HepG2 (cell line): ENCODE measurements at regions not wholly inside any gene's neighbourhood (a gene's known extent, or its start where the extent isn't known, plus 50 kb on each side); places are given as distances from the start of the nearest gene placed in this dataset.

Experiments
- ATAC-seq: fragments of 200-7000 bp; cut with Tn5 transposase; 3 replicates; pipeline ENCODE4 v1.9.1; 2020; ENCODE audit warnings: mild to moderate bottlenecking, moderate library complexity
- BruUV-seq: library from RNA; stranded (reverse); fragments of 400-500 nt; replicated peaks from 2 replicates; lab custom pipeline; 2021; lab: Mats Ljungman, UMichigan
- CTCF ChIA-PET: fragments of 300-600 bp; formaldehyde crosslinking; extraction: SDS; loops from one replicate; lab custom pipeline; 2021; ENCODE audit warnings: low total read pairs, inconsistent platforms, low intra/inter-chr PET ratio; lab: Yijun Ruan, JAX
- POLR2A ChIA-PET: fragments of 350-600 bp; sonication (Branson Sonifier 250); formaldehyde crosslinking; loops from one replicate; lab custom pipeline; 2020; ENCODE audit warnings: antibody characterized with exemption, inconsistent platforms; lab: Yijun Ruan, JAX
- DNase-seq: peaks from one replicate; pipeline ENCODE4 v3.0.0-alpha.2; 2015; ENCODE audit warnings: low spot score
- FAIRE-seq: peaks from 3 replicates; lab custom pipeline; 2011; peaks lifted over from hg19 to GRCh38; lab: Jason Lieb, UNC
- H2AFZ ChIP-seq: one replicate; pipeline ENCODE4 v1.6.1; 2011; ENCODE audit warnings: low read length, inconsistent platforms
- H3K27ac ChIP-seq: fragments of 300-600 bp; 3 replicates; pipeline ENCODE4 v1.8.0; 2011; ENCODE audit warnings: mixed run types, mild to moderate bottlenecking, mixed read lengths, low read length, inconsistent platforms; ENCODE audit not compliant: insufficient read depth; ENCODE audit errors: extremely low read length
- H3K27me3 ChIP-seq, 2 experiments: fragments of 200-600 bp in 1 of 2; 2 replicates in 1 of 2; 3 replicates in 1 of 2; pipeline versions ENCODE4 v1.6.0 to v1.8.0; 2011; ENCODE audit warnings: low read length in 2 of 2, mild to moderate bottlenecking in 2 of 2, moderate library complexity in 2 of 2, inconsistent platforms in 1 of 2; ENCODE audit not compliant: insufficient read depth in 2 of 2, control insufficient read depth in 1 of 2
- H3K36me3 ChIP-seq, 2 experiments: fragments of 200-600 bp in 1 of 2; replicated peaks in 1 of 2; 2 replicates in 1 of 2; 3 replicates in 1 of 2; pipeline versions ENCODE4 v1.5.1 to v1.8.0; 2011; ENCODE audit warnings: low read length in 2 of 2, inconsistent platforms in 1 of 2; ENCODE audit not compliant: insufficient read depth in 2 of 2, control insufficient read depth in 1 of 2
- H3K4me1 ChIP-seq: 2 replicates; pipeline ENCODE4 v1.5.1; 2012; ENCODE audit warnings: low read length, inconsistent platforms; ENCODE audit not compliant: insufficient read depth
- H3K4me2 ChIP-seq: 2 replicates; pipeline ENCODE4 v1.6.0; 2011; ENCODE audit warnings: low read depth, low read length, inconsistent platforms
- H3K4me3 ChIP-seq, 3 experiments: fragments of 200-600 bp in 1 of 3; sonication (generic), shearing (Covaris generic) in 1 of 3; replicated peaks in 1 of 3; 2 replicates each; pipeline ENCODE4 v1.5.1; 2011 to 2016; ENCODE audit warnings: low read length in 3 of 3, inconsistent platforms in 2 of 3, low read depth in 2 of 3, mild to moderate bottlenecking in 2 of 3, control low read depth in 1 of 3, mixed read lengths in 1 of 3; ENCODE audit not compliant: insufficient read depth in 1 of 3
- H3K79me2 ChIP-seq: one replicate; pipeline ENCODE4 v1.6.1; 2011; ENCODE audit warnings: low read length, inconsistent platforms; ENCODE audit not compliant: insufficient read depth
- H3K9ac ChIP-seq: 2 replicates; pipeline ENCODE4 v1.6.0; 2011; ENCODE audit warnings: mild to moderate bottlenecking, low read depth, low read length, inconsistent platforms; ENCODE audit not compliant: insufficient read depth
- H3K9me3 ChIP-seq: 2 replicates; pipeline ENCODE4 v1.5.1; 2012; ENCODE audit warnings: mild to moderate bottlenecking, low read length
- H4K20me1 ChIP-seq: 2 replicates; pipeline ENCODE4 v1.6.0; 2011; ENCODE audit warnings: inconsistent platforms, mild to moderate bottlenecking, low read length, moderate library complexity; ENCODE audit not compliant: insufficient read depth
- EZH2 ChIP-seq: conservative IDR thresholded peaks from 2 replicates; pipeline ENCODE4 v1.6.1; 2012; ENCODE audit warnings: mild to moderate bottlenecking, low read depth, low read length, moderate library complexity
- HHEX ChIP-seq: IDR thresholded peaks from 2 replicates; pipeline ENCODE4 v1.6.1; 2016; ENCODE audit warnings: control low read depth
- MED13 ChIP-seq: sonication (generic); formaldehyde crosslinking; IDR thresholded peaks from 2 replicates; pipeline ENCODE4 v1.5.0; 2020; ENCODE audit warnings: missing genetic modification reagents
- MEF2D ChIP-seq: sonication (generic); formaldehyde crosslinking; IDR thresholded peaks from 2 replicates; pipeline ENCODE4 v1.5.1; 2020; ENCODE audit warnings: mild to moderate bottlenecking, missing genetic modification reagents
- SATB2 ChIP-seq: sonication (generic); formaldehyde crosslinking; IDR thresholded peaks from 2 replicates; pipeline ENCODE4 v1.5.0; 2020; ENCODE audit warnings: missing genetic modification reagents
- TCF7L2 ChIP-seq: IDR thresholded peaks from 2 replicates; pipeline ENCODE4 v1.6.1; 2011; ENCODE audit warnings: mild to moderate bottlenecking, low read depth, low read length, moderate library complexity
- ZNF367 ChIP-seq: sonication (generic); formaldehyde crosslinking; IDR thresholded peaks from 2 replicates; pipeline ENCODE4 v1.4.0; 2020; ENCODE audit warnings: missing genetic modification reagents, borderline replicate concordance
- ZNF501 ChIP-seq: sonication (generic); formaldehyde crosslinking; IDR thresholded peaks from 2 replicates; pipeline ENCODE4 v1.5.1; 2020; ENCODE audit warnings: mild to moderate bottlenecking, moderate library complexity, missing genetic modification reagents
- WGBS: methylation state at CpG from one replicate; pipeline ENCODE4 v1.1.6; 2017; ENCODE audit warnings: low lambda C conversion rate; 5-methylcytosine and 5-hydroxymethylcytosine counted together
- in situ Hi-C: cut with HindIII; loops from 2 replicates; pipeline ENCODE4 v1.10.0; 2017; ENCODE audit warnings: low pct_unique_long_range_greater_than_20kb; ENCODE audit not compliant: extremely low pct_ligation_motif_present
- intact Hi-C: fragments of 100-400 bp; cut with micrococcal nuclease; formaldehyde crosslinking; loops from one replicate; pipeline ENCODE4 v1.10.0; 2022; ENCODE audit not compliant: unreplicated experiment
- TF ChIP-seq, protein P1 (sequence below): sonication (generic); formaldehyde crosslinking; IDR thresholded peaks from 2 replicates; pipeline ENCODE4 v1.5.0; 2020; ENCODE audit warnings: mild to moderate bottlenecking, missing genetic modification reagents
- TF ChIP-seq, protein P2 (sequence below): sonication (generic); formaldehyde crosslinking; IDR thresholded peaks from 2 replicates; pipeline ENCODE4 v1.4.0; 2020; ENCODE audit warnings: missing genetic modification reagents

DNA sequence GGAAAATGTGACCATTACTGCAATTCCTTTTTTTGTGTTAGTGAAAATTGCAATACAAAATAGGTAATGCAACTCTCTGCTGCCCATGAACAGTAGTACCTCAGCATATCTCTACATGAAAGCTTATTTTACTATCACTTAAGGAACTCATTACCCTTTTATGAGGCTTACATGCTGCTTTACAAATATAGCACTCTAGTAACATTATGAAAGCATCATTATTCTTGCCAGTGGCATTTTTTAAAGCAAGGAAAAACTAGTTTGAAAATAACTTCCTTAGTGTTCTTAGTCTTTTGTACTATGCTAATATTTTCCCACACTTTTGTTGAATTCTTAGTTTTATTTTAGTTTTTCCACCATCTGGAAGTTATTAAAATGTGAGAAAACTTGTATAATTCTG is 797.3 kb upstream of the ARRDC3 start:
- BruUV-seq = no TSS peak
- no peak overlapping the region for H3K4me3 ChIP-seq
- no peak overlapping the region for H3K9ac ChIP-seq
- no peak for TF ChIP-seq ZNF501 (CRISPR knock-in tag)
- TF ChIP-seq, protein P1, sequence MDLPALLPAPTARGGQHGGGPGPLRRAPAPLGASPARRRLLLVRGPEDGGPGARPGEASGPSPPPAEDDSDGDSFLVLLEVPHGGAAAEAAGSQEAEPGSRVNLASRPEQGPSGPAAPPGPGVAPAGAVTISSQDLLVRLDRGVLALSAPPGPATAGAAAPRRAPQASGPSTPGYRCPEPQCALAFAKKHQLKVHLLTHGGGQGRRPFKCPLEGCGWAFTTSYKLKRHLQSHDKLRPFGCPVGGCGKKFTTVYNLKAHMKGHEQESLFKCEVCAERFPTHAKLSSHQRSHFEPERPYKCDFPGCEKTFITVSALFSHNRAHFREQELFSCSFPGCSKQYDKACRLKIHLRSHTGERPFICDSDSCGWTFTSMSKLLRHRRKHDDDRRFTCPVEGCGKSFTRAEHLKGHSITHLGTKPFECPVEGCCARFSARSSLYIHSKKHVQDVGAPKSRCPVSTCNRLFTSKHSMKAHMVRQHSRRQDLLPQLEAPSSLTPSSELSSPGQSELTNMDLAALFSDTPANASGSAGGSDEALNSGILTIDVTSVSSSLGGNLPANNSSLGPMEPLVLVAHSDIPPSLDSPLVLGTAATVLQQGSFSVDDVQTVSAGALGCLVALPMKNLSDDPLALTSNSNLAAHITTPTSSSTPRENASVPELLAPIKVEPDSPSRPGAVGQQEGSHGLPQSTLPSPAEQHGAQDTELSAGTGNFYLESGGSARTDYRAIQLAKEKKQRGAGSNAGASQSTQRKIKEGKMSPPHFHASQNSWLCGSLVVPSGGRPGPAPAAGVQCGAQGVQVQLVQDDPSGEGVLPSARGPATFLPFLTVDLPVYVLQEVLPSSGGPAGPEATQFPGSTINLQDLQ = no peak
- H3K79me2 ChIP-seq = no peaks in the 10 kb centered on the region
- no peak overlapping the region for H3K4me2 ChIP-seq
- H3K9me3 ChIP-seq = no peaks in the 10 kb centered on the region
- intact Hi-C loops = no loop called here
- H2AFZ ChIP-seq = no peak overlapping the region
- no peaks in the 10 kb centered on the region for H3K27me3 ChIP-seq
- ChIA-PET CTCF (no interaction called here), POLR2A (no interaction called here)
- no peak for FAIRE-seq
- in situ Hi-C loops = no loop called here
- no peaks in the 10 kb centered on the region for H4K20me1 ChIP-seq
- H3K27ac ChIP-seq = no peak overlapping the region
- H3K4me1 ChIP-seq = no peaks in the 10 kb centered on the region
- no peaks in the 10 kb centered on the region for H3K36me3 ChIP-seq
- no peak for DNase-seq
- no peak for ATAC-seq

DNA sequence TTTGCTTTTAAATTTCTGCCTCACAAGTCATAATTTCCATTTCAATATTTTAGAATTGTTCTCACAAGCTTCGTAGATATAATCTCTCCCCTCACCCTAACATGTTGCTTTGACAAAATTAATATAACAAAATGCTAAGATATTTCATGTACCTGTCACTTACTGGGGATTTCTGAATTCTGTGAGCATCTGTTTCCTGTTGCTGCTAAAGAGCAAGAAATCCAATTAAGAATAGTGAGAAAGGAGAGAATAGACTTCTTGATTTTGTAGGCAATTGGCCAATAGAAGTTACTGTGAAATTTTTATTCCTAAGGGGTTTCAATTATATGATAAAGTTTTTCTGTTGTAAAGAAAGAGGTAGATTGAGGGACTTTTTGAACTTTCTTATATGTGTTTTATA is 796.5 kb upstream of the ARRDC3 start:
- H3K36me3 ChIP-seq = no peaks in the 10 kb centered on the region
- ChIA-PET POLR2A (no interaction called here), CTCF (no interaction called here)
- DNase-seq (no peak), ATAC-seq (no peak), FAIRE-seq (no peak)
- no peak overlapping the region for H3K4me3 ChIP-seq
- H3K4me1 ChIP-seq = no peaks in the 10 kb centered on the region
- no peaks in the 10 kb centered on the region for H3K79me2 ChIP-seq
- no peak for TF ChIP-seq MEF2D (CRISPR knock-in tag)
- TF ChIP-seq EZH2 = no peak
- no peak for TF ChIP-seq ZNF367
- TF ChIP-seq, protein P2, sequence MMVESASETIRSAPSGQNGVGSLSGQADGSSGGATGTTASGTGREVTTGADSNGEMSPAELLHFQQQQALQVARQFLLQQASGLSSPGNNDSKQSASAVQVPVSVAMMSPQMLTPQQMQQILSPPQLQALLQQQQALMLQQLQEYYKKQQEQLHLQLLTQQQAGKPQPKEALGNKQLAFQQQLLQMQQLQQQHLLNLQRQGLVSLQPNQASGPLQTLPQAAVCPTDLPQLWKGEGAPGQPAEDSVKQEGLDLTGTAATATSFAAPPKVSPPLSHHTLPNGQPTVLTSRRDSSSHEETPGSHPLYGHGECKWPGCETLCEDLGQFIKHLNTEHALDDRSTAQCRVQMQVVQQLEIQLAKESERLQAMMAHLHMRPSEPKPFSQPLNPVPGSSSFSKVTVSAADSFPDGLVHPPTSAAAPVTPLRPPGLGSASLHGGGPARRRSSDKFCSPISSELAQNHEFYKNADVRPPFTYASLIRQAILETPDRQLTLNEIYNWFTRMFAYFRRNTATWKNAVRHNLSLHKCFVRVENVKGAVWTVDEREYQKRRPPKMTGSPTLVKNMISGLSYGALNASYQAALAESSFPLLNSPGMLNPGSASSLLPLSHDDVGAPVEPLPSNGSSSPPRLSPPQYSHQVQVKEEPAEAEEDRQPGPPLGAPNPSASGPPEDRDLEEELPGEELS (CRISPR knock-in tag) = no peak
- no peak for TF ChIP-seq SATB2 (CRISPR knock-in tag)
- TF ChIP-seq MED13 (CRISPR knock-in tag) = no peak
- TF ChIP-seq TCF7L2 = no peak
- no peak for TF ChIP-seq HHEX (CRISPR knock-in tag)
- no peak overlapping the region for H3K4me2 ChIP-seq
- 0% methylated on average over 1 of the region's 1 CpG for WGBS
- no peaks in the 10 kb centered on the region for H3K9me3 ChIP-seq
- H2AFZ ChIP-seq = no peak overlapping the region
- no peaks in the 10 kb centered on the region for H4K20me1 ChIP-seq
- no peaks in the 10 kb centered on the region for H3K27me3 ChIP-seq
- intact Hi-C loops (no loop called here), in situ Hi-C loops (no loop called here)
- BruUV-seq = no TSS peak
- no peak overlapping the region for H3K9ac ChIP-seq
- no peak overlapping the region for H3K27ac ChIP-seq
